ENCODE measurements at regions not wholly inside any gene's neighbourhood (a gene's known extent, or its start where the extent isn't known, plus 50 kb on each side); places are given as distances from the start of the nearest gene placed in this dataset.

DNA sequence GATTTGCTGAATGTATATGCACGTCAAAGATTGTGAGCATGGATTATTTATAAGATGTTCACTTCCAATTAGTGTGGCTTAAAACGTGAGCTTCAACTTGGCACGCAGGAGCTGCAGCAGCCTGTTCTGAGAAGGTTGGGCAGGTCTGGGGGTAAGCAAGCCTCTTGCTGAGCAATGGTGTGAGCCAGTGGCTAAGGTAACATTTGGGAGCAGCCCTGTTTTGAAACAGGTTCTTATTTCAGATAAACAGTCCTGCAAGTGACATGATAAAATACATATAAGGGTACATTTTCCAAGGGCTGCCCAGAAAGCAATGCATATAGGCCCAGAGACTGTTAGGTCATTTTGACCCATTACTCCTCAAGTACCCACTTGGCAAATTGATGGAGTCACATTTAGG is 415.3 kb downstream of the ZNF521 start:
- Histone ChIP-seq H3K36me3 (ENCODE audit: control insufficient read depth in 2 of 4, insufficient read depth in 4 of 4, low read length in 3 of 4) (no peaks in the 10 kb centered on the region), H4K8ac (ENCODE audit: extremely low read depth, insufficient read depth, low read length) (no peak overlapping the region), H3K23me2 (ENCODE audit: low read depth, low read length) (no peaks in the 10 kb centered on the region; the same call in 1 of the 2 replicates), H3K79me1 (ENCODE audit: low read depth, low read length) (no peaks in the 10 kb centered on the region), H2BK120ac (replicated peaks; ENCODE audit: low read depth, low read length) (no peak overlapping the region), H3K56ac (replicated peaks; ENCODE audit: insufficient read length, low read depth, low read length) (no peak overlapping the region), H2BK20ac (ENCODE audit: low read length) (no peak overlapping the region), H2AK5ac (ENCODE audit: low read depth, low read length) (no peak overlapping the region), H4K91ac (replicated peaks; ENCODE audit: insufficient read length, low read length) (no peak overlapping the region), H3K27me3 (replicated peaks in 1 of 4; ENCODE audit: control insufficient read depth in 3 of 4, extremely low read depth in 1 of 4, insufficient read depth in 3 of 4, low read length in 3 of 4) (no peaks in the 10 kb centered on the region; a peak in 1 of 7 replicates), H3K4me2 (ENCODE audit: insufficient read depth in 1 of 2, low read depth in 2 of 2, low read length in 2 of 2) (no peak overlapping the region), H3K4me3 (ENCODE audit: extremely low read depth in 1 of 4, insufficient read depth in 2 of 4, low read depth in 3 of 4, low read length in 4 of 4) (no peak overlapping the region), H3K27ac (ENCODE audit: low read depth, low read length) (no peak overlapping the region), H3K18ac (ENCODE audit: extremely low read depth, low read length) (no peak overlapping the region), H3K4me1 (replicated peaks in 1 of 4; ENCODE audit: control insufficient read depth in 3 of 4, insufficient read depth in 4 of 4, low read length in 3 of 4) (peaks cover 0 to 4% (median 0%) of the 10 kb centered on the region in 4 experiments; a peak in 1 of 7 replicates), H3K23ac (ENCODE audit: insufficient read length) (no peak overlapping the region), H3K9me3 (ENCODE audit: insufficient read depth in 2 of 2, low read depth in 1 of 2, low read length in 1 of 2) (no peaks in the 10 kb centered on the region), H3K9ac (replicated peaks in 1 of 4; ENCODE audit: extremely low read depth in 1 of 4, low read depth in 3 of 4, low read length in 3 of 4) (no peak overlapping the region), H3K14ac (ENCODE audit: insufficient read length) (no peak overlapping the region), H2BK15ac (ENCODE audit: low read length) (no peak overlapping the region), H3K4ac (replicated peaks; ENCODE audit: insufficient read length, low read depth, low read length) (no peak overlapping the region), H2AFZ (ENCODE audit: low read length) (no peak overlapping the region), H3K79me2 (ENCODE audit: control insufficient read depth in 1 of 2, insufficient read depth in 2 of 2, low read length in 2 of 2) (no peaks in the 10 kb centered on the region), H4K20me1 (replicated peaks in 1 of 2; ENCODE audit: control insufficient read depth in 1 of 2, insufficient read depth in 2 of 2, low read length in 2 of 2) (no peaks in the 10 kb centered on the region), H2BK5ac (ENCODE audit: low read depth, low read length) (no peak overlapping the region), H2BK12ac (ENCODE audit: low read depth, low read length) (no peak overlapping the region), H4K5ac (ENCODE audit: insufficient read length, low read depth, low read length) (no peak overlapping the region)
- CTCF ChIA-PET (ENCODE audit: partially characterized antibody) = no interaction called here
- WGBS, 2 experiments (ENCODE audit: extremely low coverage in 1 of 2, insufficient coverage in 1 of 2, insufficient read length in 1 of 2, insufficient replicate concordance in 2 of 2, low coverage in 1 of 2, low lambda C conversion rate in 2 of 2, missing lambda C conversion rate in 1 of 2) = 95% methylated on average over 3 of the region's 3 CpGs; no CpG with 5 or more reads in 1 of the 2 experiments
- DNase-seq (ENCODE audit: low read depth in 1 of 2, low spot score in 2 of 2) (no peak), FAIRE-seq (no peak)
- POLR2A ChIA-PET (ENCODE audit: partially characterized antibody) = no interaction called here
- TF ChIP-seq SIRT6 (IDR thresholded peaks at IDR 0.05; ENCODE audit: low read length) (no peak), SP2 (IDR thresholded peaks at IDR 0.05; ENCODE audit: low read length) (no peak), KDM4A (IDR thresholded peaks at IDR 0.05; ENCODE audit: low read depth, low read length, severe bottlenecking) (no peak), MAX (IDR thresholded peaks at IDR 0.05) (no peak), TCF12 (IDR thresholded peaks at IDR 0.05; ENCODE audit: low read depth, low read length) (no peak), POLR2AphosphoS5 (IDR thresholded peaks at IDR 0.05; ENCODE audit: low read depth, low read length) (no peak), HDAC6 (IDR thresholded peaks at IDR 0.05; ENCODE audit: low read depth, low read length) (no peak), JUN (IDR thresholded peaks at IDR 0.05; ENCODE audit: low read depth, low read length) (no peak), GABPA (IDR thresholded peaks at IDR 0.05; ENCODE audit: borderline replicate concordance, insufficient read depth, low read length) (no peak), SAP30 (IDR thresholded peaks at IDR 0.05; ENCODE audit: insufficient read depth, insufficient replicate concordance, low read length) (no peak), CREB1 (IDR thresholded peaks at IDR 0.05) (no peak), EGR1 (IDR thresholded peaks at IDR 0.05; ENCODE audit: borderline replicate concordance, low read depth, low read length) (no peak), RXRA (IDR thresholded peaks at IDR 0.05; ENCODE audit: insufficient read depth, low read depth, low read length) (no peak), SP4 (IDR thresholded peaks at IDR 0.05; ENCODE audit: low read length) (no peak), POU5F1 (IDR thresholded peaks at IDR 0.05; ENCODE audit: low read depth, low read length) (no peak)
- TF ChIP-seq, protein P1, sequence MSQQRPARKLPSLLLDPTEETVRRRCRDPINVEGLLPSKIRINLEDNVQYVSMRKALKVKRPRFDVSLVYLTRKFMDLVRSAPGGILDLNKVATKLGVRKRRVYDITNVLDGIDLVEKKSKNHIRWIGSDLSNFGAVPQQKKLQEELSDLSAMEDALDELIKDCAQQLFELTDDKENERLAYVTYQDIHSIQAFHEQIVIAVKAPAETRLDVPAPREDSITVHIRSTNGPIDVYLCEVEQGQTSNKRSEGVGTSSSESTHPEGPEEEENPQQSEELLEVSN (IDR thresholded peaks at IDR 0.05) = no peak
